OCI-LY1 (cell line): ENCODE measurements at regions not wholly inside any gene's neighbourhood (a gene's known extent, or its start where the extent isn't known, plus 50 kb on each side); places are given as distances from the start of the nearest gene placed in this dataset.
A peak's percentile ranks its signal among the peaks of the same experiment; 100 is the strongest.

ENCODE experiments used
- H2AFZ ChIP-seq: fragments of 200-600 bp; sonication (generic), shearing (Covaris generic); 2 replicates; pipeline ENCODE4 v1.6.0; 2014; ENCODE audit warnings: antibody characterized with exemption, mild to moderate bottlenecking, low read length
- H3F3A ChIP-seq: fragments of 200-600 bp; sonication (generic), shearing (Covaris generic); 2 replicates; pipeline ENCODE4 v1.6.0; 2014; ENCODE audit warnings: mild to moderate bottlenecking, antibody characterized with exemption, low read length, moderate library complexity; ENCODE audit not compliant: insufficient read depth
- H3K27ac ChIP-seq: fragments of 200-600 bp; sonication (generic); 2 replicates; pipeline ENCODE4 v1.5.1; 2014; ENCODE audit warnings: low read length, mixed run types, mild to moderate bottlenecking, low read depth; ENCODE audit not compliant: poor library complexity, severe bottlenecking
- H3K27me3 ChIP-seq: fragments of 200-600 bp; sonication (generic); 2 replicates; pipeline ENCODE4 v1.6.0; 2014; ENCODE audit warnings: antibody characterized with exemption, mild to moderate bottlenecking, low read length, moderate library complexity; ENCODE audit not compliant: insufficient read depth
- H3K36me3 ChIP-seq: fragments of 200-600 bp; sonication (generic); 2 replicates; pipeline ENCODE4 v1.6.1; 2014; ENCODE audit warnings: mild to moderate bottlenecking, antibody characterized with exemption, low read length, moderate library complexity, mixed read lengths; ENCODE audit not compliant: insufficient read depth
- H3K4me1 ChIP-seq: fragments of 200-600 bp; sonication (generic); 2 replicates; pipeline ENCODE4 v1.5.1; 2014; ENCODE audit warnings: mild to moderate bottlenecking, low read length, moderate library complexity; ENCODE audit not compliant: insufficient read depth, severe bottlenecking
- H3K4me2 ChIP-seq: fragments of 200-600 bp; sonication (generic), shearing (Covaris generic); 2 replicates; pipeline ENCODE4 v1.6.1; 2014; ENCODE audit warnings: low read length
- H3K4me3 ChIP-seq: fragments of 200-600 bp; sonication (generic); 2 replicates; pipeline ENCODE4 v1.5.1; 2014; ENCODE audit warnings: low read length, low read depth, mild to moderate bottlenecking, mixed read lengths; ENCODE audit not compliant: poor library complexity, severe bottlenecking
- H3K79me2 ChIP-seq: fragments of 200-600 bp; shearing (Covaris generic); 2 replicates; pipeline ENCODE4 v1.6.1; 2016; ENCODE audit warnings: mixed run types, low read length, mixed read lengths; ENCODE audit not compliant: insufficient read depth
- H3K9ac ChIP-seq: fragments of 200-600 bp; sonication (generic), shearing (Covaris generic); 2 replicates; pipeline ENCODE4 v1.6.1; 2014; ENCODE audit warnings: mild to moderate bottlenecking, low read length, mixed read lengths
- H3K9me2 ChIP-seq: fragments of 200-600 bp; sonication (generic), shearing (Covaris generic); 2 replicates; pipeline ENCODE4 v1.6.1; 2014; ENCODE audit warnings: low read depth, mild to moderate bottlenecking, low read length, mixed read lengths
- H3K9me3 ChIP-seq: fragments of 200-600 bp; shearing (Covaris generic); 2 replicates; pipeline ENCODE4 v1.6.1; 2014; ENCODE audit warnings: low read length, mixed read lengths
- H4K20me1 ChIP-seq: fragments of 200-600 bp; sonication (generic), shearing (Covaris generic); 2 replicates; pipeline ENCODE4 v1.6.0; 2016; ENCODE audit warnings: mild to moderate bottlenecking, low read length; ENCODE audit not compliant: insufficient read depth
- EZH2 ChIP-seq: fragments of 200-600 bp; sonication (generic), shearing (Covaris generic); IDR thresholded peaks from 2 replicates; pipeline ENCODE4 v1.8.0; 2017; ENCODE audit warnings: borderline replicate concordance, mixed run types, mild to moderate bottlenecking, antibody characterized with exemption, low read length, moderate library complexity, mixed read lengths
- TF ChIP-seq, protein P1 (sequence below): fragments of 200-600 bp; sonication (generic), shearing (Covaris generic); IDR thresholded peaks from 2 replicates; pipeline ENCODE4 v1.5.1; 2017; ENCODE audit warnings: mild to moderate bottlenecking, antibody characterized with exemption, low read length, moderate library complexity, mixed read lengths

DNA sequence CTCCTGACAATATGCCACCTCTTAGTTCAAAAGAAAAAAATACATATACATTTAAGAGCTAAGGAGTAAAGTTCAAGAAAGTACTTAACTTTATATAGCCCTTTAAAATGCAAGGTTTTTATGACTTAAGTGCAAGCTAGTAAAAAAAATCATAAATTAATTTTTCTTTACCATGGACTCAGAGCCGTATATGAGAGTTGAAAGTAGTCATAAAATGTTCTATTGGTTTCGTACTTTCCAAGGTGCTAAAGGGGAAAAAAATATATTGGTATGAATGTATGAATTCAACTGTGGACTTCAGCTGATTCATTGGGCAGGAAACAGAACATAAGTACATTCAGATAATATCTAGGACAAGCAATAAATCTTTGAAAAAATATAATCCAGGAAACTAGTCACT lies 869.8 kb upstream of the AGA start:
- H3K9ac ChIP-seq: no peak overlapping the region
- TF ChIP-seq, protein P1, sequence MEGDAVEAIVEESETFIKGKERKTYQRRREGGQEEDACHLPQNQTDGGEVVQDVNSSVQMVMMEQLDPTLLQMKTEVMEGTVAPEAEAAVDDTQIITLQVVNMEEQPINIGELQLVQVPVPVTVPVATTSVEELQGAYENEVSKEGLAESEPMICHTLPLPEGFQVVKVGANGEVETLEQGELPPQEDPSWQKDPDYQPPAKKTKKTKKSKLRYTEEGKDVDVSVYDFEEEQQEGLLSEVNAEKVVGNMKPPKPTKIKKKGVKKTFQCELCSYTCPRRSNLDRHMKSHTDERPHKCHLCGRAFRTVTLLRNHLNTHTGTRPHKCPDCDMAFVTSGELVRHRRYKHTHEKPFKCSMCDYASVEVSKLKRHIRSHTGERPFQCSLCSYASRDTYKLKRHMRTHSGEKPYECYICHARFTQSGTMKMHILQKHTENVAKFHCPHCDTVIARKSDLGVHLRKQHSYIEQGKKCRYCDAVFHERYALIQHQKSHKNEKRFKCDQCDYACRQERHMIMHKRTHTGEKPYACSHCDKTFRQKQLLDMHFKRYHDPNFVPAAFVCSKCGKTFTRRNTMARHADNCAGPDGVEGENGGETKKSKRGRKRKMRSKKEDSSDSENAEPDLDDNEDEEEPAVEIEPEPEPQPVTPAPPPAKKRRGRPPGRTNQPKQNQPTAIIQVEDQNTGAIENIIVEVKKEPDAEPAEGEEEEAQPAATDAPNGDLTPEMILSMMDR: no peak
- no peak for TF ChIP-seq EZH2
- H2AFZ ChIP-seq: no peak overlapping the region
- peaks cover 8% of the 10 kb centered on the region for H3K4me1 ChIP-seq
- H3K4me3 ChIP-seq: no peak overlapping the region
- no peaks in the 10 kb centered on the region for H3K9me3 ChIP-seq
- H4K20me1 ChIP-seq: no peaks in the 10 kb centered on the region
- H3K79me2 ChIP-seq: no peaks in the 10 kb centered on the region
- H3K27me3 ChIP-seq: no peaks in the 10 kb centered on the region
- no peak overlapping the region for H3K4me2 ChIP-seq
- H3K9me2 ChIP-seq: no peaks in the 10 kb centered on the region
- no peak overlapping the region for H3K27ac ChIP-seq
- no peaks in the 10 kb centered on the region for H3K36me3 ChIP-seq
- no peaks in the 10 kb centered on the region for H3F3A ChIP-seq

DNA sequence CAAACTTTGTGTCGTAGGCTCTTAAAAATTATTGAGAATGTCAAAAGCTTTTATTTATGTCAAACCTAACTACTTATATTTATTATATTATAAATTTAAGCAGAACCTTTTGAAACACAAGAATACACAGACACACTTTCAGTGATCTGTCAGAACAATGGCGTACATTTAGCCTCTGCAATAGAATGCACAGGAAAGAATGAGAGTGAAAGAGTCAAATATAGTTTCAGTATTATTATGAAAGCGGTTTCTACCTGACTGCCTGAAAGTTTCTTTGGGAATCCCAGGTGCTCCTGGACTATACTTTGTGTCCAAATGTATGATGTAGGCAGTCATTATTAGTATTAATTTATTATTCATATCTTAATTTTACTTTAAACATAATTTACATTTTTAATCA lies 872.0 kb upstream of the AGA start:
- H3F3A ChIP-seq: no peaks in the 10 kb centered on the region
- no peak overlapping the region for H3K4me2 ChIP-seq
- H3K79me2 ChIP-seq: no peaks in the 10 kb centered on the region
- no peak overlapping the region for H3K27ac ChIP-seq
- H3K36me3 ChIP-seq: no peaks in the 10 kb centered on the region
- 0 out of 2 replicates have a peak, but pooled peaks cover under 1% of the 10 kb centered on the region for H3K9me3 ChIP-seq
- H3K27me3 ChIP-seq: no peaks in the 10 kb centered on the region
- no peak overlapping the region for H2AFZ ChIP-seq
- H3K4me1 ChIP-seq: peaks cover 8% of the 10 kb centered on the region
- no peaks in the 10 kb centered on the region for H3K9me2 ChIP-seq
- H3K9ac ChIP-seq: no peak overlapping the region
- no peak for TF ChIP-seq EZH2
- TF ChIP-seq, protein P1: no peak
- no peak overlapping the region for H3K4me3 ChIP-seq
- H4K20me1 ChIP-seq: no peaks in the 10 kb centered on the region

DNA sequence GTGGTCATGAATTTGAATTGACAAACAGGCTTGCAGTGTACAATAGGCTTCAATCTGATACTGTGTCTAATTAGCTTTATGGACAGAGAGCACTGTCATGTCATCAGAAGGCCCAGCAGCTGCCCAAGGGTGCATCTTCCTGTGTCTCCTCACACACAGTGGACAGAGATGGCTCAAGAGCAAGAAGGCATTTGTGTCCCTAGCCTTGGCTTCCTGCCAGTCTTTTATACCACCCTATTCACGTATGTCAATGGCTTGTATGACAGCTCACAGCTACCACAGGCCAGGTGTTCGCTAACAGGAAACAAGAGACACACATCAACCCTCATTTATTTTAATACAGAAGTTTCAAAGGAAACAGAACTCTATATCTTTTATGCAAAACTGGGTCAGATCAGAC lies 874.0 kb upstream of the AGA start:
- Histone ChIP-seq H2AFZ (no peak overlapping the region), H3K4me2 (no peak overlapping the region), H3K27me3 (no peaks in the 10 kb centered on the region), H3K9me2 (no peaks in the 10 kb centered on the region), H3K27ac (peak overlapping the region; percentile 13), H3K4me3 (no peak overlapping the region), H4K20me1 (no peaks in the 10 kb centered on the region), H3K9ac (no peak overlapping the region), H3F3A (no peaks in the 10 kb centered on the region), H3K79me2 (no peaks in the 10 kb centered on the region), H3K36me3 (no peaks in the 10 kb centered on the region), H3K9me3 (peaks cover 6% of the 10 kb centered on the region; the same call in 1 of the 2 replicates), H3K4me1 (peaks cover 8% of the 10 kb centered on the region)
- TF ChIP-seq, protein P1: no peak
- no peak for TF ChIP-seq EZH2
